Stimulated activated CD4-positive, alpha-beta T cell treated with anti-CD3 and anti-CD28 coated beads, Interleukin-2, amount 100 ng/mL, for 48 hours (primary cell): ENCODE measurements at regions not wholly inside any gene's neighbourhood (a gene's known extent, or its start where the extent isn't known, plus 50 kb on each side); places are given as distances from the start of the nearest gene placed in this dataset.
"Not testable (repeated sequence)": the region's sequence is repeated elsewhere in the genome, so short reads cannot be mapped to it uniquely, and the experiment has no call there.

Experiments
- DNase-seq, 2 donors: peaks; one replicate each; pipeline ENCODE4 v3.0.0-alpha.2; 2020

DNA sequence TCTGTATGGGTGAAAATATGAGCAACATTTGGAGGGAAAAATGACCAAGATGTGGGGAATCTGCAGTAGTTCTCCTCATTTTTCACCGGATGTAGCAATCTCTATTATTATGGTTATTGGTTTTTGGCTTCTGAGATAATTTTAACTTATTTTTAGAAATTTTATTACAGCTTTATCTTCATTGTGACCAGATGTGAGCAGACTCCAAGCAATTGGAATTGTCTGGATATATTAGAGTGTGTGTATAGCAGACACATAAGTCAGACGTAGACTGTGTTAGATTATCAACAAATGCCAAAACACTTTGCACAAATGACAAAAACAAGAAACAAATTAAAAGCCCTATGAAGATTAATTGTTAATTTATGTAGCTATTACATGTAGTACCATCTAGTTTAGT, 249.1 kb downstream of the DNAJB9 start:
- DNase-seq = no peak

- no peak for DNase-seq
These were observed 255.3 kb downstream of the DNAJB9 start for GRCh38 chr7:108824840-108825580.

GRCh38 chr7:108825581-108825909, 255.9 kb downstream of the DNAJB9 start:
- no peak for DNase-seq

- DNase-seq = no peak
These were observed 266.6 kb downstream of the DNAJB9 start for GRCh38 chr7:108836256-108836655.

- no peak for DNase-seq
These were observed 268.5 kb downstream of the DNAJB9 start for GRCh38 chr7:108838198-108838597.

DNA sequence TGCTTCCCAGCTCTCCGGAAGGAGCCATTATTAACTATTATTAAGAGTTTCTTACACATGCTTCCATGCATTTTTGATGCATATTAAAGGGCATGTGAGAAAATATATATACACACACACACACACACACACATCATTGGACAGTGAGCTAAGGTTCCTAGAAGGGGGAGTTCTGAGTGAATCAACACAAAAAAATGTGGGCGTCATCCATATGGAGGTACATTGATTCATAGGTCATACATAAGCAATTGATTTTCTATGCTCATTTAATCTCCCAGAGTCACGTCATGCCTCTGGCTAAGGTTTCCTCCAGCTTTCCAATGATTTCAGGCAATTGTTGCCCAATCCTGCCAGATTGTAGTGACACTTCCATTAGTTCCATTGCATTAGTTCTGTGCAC, 269.4 kb downstream of the DNAJB9 start:
- no peak for DNase-seq

DNA sequence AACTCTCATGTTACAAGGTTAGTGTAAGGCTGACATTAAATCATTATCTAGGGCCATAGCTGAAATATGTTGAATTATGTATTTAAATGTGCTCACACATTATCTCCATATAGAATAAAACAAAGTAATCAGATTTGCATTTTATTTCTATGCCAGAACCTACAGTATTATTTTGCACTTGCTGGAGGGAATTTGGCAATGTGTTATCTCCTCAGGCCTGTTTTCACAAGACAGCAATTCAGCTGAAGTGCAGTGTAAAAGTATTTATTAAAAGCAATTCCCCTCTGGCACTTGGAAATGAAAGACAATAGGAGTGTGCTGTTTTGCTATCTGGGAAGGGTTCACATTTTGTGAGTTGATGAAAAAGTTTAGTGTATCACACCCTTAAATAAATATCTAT, 276.3 kb downstream of the DNAJB9 start:
- DNase-seq = no peak

- no peak for DNase-seq
These were observed 276.8 kb downstream of the DNAJB9 start for GRCh38 chr7:108846471-108846870.

GRCh38 chr7:108848486-108848885, 278.8 kb downstream of the DNAJB9 start:
- no peak for DNase-seq

GRCh38 chr7:108860615-108861014, 290.9 kb downstream of the DNAJB9 start:
- no peak for DNase-seq

GRCh38 chr7:108861071-108861470, 291.4 kb downstream of the DNAJB9 start:
- no peak for DNase-seq

GRCh38 chr7:108863227-108863848, 293.7 kb downstream of the DNAJB9 start:
- no peak for DNase-seq

- no peak for DNase-seq
These were observed 299.4 kb downstream of the DNAJB9 start for GRCh38 chr7:108869070-108869469.

DNA sequence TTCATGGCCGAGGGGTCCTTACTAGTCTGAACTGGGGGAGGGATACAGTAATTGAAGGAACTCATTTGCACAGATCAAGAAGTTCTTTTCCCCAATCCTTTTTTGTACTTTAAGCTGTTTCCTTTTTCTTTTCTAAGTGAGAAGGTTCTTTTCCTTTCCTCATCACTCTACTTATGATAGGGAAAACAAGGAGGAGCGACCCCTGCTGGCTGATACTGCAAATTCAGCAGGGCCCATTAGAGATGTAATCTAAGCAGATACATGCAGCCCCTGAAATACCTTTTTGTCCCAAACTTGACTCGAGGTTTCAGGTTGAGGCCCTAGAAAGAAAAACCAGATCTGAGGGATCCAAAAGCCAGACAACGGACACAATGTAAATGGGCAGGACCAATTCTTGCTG, 305.5 kb downstream of the DNAJB9 start:
- peak in 1 of 2 donors; percentile 10 for DNase-seq

DNA sequence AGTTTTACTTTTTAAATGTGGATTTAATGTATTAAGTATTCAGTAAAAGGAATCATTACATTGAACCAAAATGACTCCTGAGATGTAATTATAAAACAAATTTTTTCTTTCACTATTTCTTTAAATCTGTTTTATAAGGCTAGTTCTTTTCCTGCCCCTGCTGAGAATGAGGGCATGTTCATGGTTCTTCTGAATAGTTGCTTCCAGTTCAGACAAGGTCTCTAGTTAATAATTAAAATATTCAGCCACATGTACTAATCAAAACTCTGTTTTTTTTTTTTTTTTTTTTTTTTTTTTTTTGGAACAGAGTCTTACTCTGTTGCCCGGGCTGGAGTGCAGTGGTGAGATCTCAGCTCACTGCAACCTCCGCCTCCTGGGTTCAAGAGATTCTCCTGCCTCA, 321.2 kb downstream of the DNAJB9 start:
- no peak for DNase-seq

DNA sequence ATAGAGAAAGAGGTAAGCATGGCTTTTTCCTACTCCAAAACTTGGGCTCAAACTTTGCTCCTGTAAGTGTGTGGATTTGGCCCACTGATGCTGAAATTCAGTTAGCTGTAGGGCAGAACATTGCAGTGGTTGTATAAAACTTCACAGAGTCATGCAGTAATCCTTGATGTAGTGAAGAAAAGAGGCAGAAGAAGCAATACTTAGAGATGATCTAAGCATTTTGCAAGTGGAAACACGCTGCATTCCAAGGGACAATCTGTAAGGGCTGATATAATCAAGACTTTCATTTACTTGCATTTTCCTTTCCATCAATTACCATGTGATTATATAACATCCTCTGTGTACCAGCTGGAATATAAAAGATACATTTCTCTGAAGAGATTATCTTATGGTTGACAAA, 338.8 kb downstream of the DNAJB9 start:
- no peak for DNase-seq

- DNase-seq = no peak
These were observed 341.3 kb downstream of the DNAJB9 start for GRCh38 chr7:108911016-108911415.

GRCh38 chr7:108920490-108920889, 350.8 kb downstream of the DNAJB9 start:
- no peak for DNase-seq

GRCh38 chr7:108943048-108943447, 373.4 kb downstream of the DNAJB9 start:
- not testable (repeated sequence) for DNase-seq

DNA sequence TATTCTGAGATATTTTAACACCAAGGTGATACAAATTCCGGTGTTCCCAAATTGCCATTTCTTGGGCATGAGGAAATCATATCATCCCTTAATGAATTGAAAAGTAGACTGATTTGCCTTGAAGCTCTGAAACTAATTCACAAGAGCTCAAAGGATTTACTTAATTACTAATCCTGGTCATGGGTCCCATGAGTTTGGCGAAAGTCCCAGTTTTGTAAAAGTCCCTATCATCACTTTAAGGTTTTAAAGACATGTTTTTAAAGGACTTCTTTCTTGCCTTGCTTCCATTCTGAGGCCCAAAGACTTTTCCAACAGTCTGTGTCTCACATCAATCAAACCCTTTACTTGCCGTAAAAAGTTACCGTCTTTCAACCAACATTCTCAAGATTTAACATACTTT, 377.9 kb downstream of the DNAJB9 start:
- DNase-seq = no peak

DNA sequence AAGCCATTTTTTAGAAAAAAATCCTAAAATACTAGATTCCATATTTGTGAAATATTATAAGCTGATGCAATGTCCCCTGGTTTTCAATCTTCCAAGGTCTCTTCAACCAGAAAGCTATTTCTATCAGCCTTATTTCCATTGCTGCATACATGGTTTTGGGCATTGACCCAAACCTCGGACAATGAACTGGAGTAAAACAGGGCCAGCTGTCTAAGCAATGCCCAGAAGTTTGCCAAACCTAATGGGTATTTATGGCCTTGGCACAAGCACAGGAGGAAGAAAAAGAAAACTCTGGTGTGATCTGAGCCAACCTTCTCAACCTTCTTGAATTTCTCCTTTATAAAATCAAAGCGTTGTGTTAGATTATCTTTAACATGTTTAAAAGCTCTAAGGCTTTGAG, 402.3 kb downstream of the DNAJB9 start:
- DNase-seq = no peak

DNA sequence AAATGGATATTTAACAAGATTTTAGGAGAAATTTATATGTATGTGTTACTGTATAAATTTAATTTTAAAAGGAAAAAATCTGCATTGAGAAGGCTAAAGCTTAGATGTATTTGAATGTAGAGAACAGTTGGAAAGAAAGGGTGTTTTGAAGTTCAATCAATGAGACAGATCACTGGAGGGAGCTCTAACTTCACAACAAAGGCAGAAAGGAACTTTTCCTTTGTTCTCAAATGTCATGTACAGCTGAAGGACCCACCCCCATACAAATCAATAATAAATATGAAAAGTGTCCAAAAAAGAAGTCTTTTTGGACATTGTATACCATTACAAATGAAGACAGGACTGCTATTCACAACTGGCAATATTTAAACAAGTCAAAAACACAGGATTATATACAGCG, 403.4 kb downstream of the DNAJB9 start:
- no peak for DNase-seq

GRCh38 chr7:108974641-108975040, 405.0 kb downstream of the DNAJB9 start:
- no peak for DNase-seq

DNA sequence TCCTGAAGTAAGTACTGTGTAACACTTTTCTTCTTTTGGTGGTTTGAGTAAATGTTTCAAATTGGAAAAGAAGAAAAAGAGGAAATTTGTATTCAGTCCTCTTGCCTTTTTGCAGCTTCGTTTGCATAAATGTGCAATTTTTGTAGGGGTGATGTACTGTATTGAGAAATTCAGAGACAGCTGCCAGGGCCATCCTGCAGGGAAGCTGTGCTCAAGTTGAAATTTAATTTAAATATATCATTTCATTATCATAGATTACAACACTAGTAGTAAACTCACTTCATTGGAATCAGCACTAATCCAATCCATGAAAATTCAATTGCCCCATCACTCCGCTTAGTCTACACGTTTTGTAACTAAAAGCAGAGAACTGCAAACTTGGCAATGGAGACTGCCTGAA, 415.4 kb downstream of the DNAJB9 start:
- DNase-seq = no peak

DNA sequence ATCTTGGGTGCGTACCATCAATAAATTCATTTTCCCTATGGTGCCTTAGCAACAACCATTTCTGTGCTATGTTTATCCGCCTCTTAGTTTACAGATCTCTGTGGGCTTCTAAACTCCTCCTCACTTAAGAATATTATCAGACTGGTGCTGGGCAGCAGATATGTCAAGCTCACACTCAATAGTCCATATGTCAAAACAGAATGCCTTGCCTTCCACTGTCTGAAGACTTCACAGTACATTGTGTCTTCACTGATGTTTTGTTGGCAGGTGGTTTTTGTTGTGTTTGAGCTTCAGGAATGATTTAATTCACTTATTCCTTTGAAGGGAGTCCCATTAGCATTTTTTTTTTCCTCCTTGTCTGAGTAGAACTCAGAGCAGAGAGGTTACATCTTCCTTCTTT, 419.6 kb downstream of the DNAJB9 start:
- no peak for DNase-seq
